HL-60 (cell line): ENCODE measurements at regions not wholly inside any gene's neighbourhood (a gene's known extent, or its start where the extent isn't known, plus 50 kb on each side); places are given as distances from the start of the nearest gene placed in this dataset.
A peak's percentile ranks its signal among the peaks of the same experiment; 100 is the strongest.

ENCODE experiments used
- CTCF ChIP-seq: IDR thresholded peaks from one replicate; pipeline ENCODE4 v1.5.1; 2011; ENCODE audit warnings: low read length, control low read depth, inconsistent platforms; ENCODE audit not compliant: insufficient read depth
- GABPA ChIP-seq: IDR thresholded peaks from 2 replicates; pipeline ENCODE4 v1.6.1; 2012; ENCODE audit warnings: low read depth
- POLR2AphosphoS5 ChIP-seq: IDR thresholded peaks from 2 replicates; pipeline ENCODE4 v1.6.1; 2012; ENCODE audit warnings: low read depth
- SPI1 ChIP-seq: IDR thresholded peaks from 2 replicates; pipeline ENCODE4 v1.6.1; 2012; ENCODE audit warnings: low read depth, mild to moderate bottlenecking, borderline replicate concordance
- TF ChIP-seq, protein P1 (sequence below): IDR thresholded peaks from 2 replicates; pipeline ENCODE4 v1.6.1; 2012; ENCODE audit warnings: low read depth; ENCODE audit not compliant: insufficient replicate concordance

DNA sequence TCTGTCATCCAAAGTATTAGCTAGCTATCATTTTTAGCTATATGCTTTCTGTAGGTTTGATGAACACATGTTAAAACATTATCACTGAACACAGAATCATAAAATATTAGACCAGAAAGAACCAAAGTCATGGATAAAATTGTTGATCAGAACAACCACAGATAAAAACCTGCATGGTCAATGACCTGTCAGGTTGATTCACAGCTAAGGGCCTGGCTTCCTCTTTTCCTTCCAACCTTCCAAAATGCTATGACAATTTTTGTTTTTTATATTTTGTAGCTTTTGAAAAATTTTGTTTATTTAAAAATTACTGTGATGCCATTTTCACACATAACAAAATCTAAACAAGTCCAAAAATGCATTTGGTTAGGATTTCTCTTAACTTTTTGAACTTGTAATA is 444.4 kb upstream of the CHRM2 start:
- TF ChIP-seq CTCF (no peak), GABPA (no peak), POLR2AphosphoS5 (no peak), SPI1 (0 out of 2 replicates have a peak, but pooled peaks have one; percentile 14)
- TF ChIP-seq, protein P1, sequence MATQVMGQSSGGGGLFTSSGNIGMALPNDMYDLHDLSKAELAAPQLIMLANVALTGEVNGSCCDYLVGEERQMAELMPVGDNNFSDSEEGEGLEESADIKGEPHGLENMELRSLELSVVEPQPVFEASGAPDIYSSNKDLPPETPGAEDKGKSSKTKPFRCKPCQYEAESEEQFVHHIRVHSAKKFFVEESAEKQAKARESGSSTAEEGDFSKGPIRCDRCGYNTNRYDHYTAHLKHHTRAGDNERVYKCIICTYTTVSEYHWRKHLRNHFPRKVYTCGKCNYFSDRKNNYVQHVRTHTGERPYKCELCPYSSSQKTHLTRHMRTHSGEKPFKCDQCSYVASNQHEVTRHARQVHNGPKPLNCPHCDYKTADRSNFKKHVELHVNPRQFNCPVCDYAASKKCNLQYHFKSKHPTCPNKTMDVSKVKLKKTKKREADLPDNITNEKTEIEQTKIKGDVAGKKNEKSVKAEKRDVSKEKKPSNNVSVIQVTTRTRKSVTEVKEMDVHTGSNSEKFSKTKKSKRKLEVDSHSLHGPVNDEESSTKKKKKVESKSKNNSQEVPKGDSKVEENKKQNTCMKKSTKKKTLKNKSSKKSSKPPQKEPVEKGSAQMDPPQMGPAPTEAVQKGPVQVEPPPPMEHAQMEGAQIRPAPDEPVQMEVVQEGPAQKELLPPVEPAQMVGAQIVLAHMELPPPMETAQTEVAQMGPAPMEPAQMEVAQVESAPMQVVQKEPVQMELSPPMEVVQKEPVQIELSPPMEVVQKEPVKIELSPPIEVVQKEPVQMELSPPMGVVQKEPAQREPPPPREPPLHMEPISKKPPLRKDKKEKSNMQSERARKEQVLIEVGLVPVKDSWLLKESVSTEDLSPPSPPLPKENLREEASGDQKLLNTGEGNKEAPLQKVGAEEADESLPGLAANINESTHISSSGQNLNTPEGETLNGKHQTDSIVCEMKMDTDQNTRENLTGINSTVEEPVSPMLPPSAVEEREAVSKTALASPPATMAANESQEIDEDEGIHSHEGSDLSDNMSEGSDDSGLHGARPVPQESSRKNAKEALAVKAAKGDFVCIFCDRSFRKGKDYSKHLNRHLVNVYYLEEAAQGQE, result no peak
